ENCODE measurements at regions not wholly inside any gene's neighbourhood (a gene's known extent, or its start where the extent isn't known, plus 50 kb on each side); places are given as distances from the start of the nearest gene placed in this dataset.

GRCh38 chr1:184153731-184154130, 102.2 kb downstream of the TSEN15 start:
- no peak for TF ChIP-seq POLR2A (IDR thresholded peaks at IDR 0.05; ENCODE audit: low read length)
- no peak for TF ChIP-seq GATA1 (IDR thresholded peaks at IDR 0.05; ENCODE audit: low read depth, low read length)
